Neuronal stem cell (in vitro differentiated cells): ENCODE measurements at regions not wholly inside any gene's neighbourhood (a gene's known extent, or its start where the extent isn't known, plus 50 kb on each side); places are given as distances from the start of the nearest gene placed in this dataset.

Source experiments
- DNase-seq: peaks from one replicate; pipeline ENCODE4 v3.0.0-alpha.2; 2013; ENCODE audit warnings: low spot score
- H2AFZ ChIP-seq: one replicate; pipeline ENCODE4 v1.6.1; 2013; ENCODE audit warnings: mild to moderate bottlenecking, low read length, inconsistent platforms
- H2AK5ac ChIP-seq: 2 replicates; pipeline ENCODE4 v1.6.1; 2013; ENCODE audit warnings: low read depth, mild to moderate bottlenecking, inconsistent platforms, low read length, moderate library complexity, mixed read lengths
- H2BK120ac ChIP-seq: 2 replicates; pipeline ENCODE4 v1.6.1; 2013; ENCODE audit warnings: low read depth, mild to moderate bottlenecking, inconsistent platforms, low read length, moderate library complexity, mixed read lengths
- H2BK12ac ChIP-seq: one replicate; pipeline ENCODE4 v1.6.1; 2013; ENCODE audit warnings: low read length, inconsistent platforms
- H2BK15ac ChIP-seq: 2 replicates; pipeline ENCODE4 v1.6.1; 2013; ENCODE audit warnings: mild to moderate bottlenecking, low read length, inconsistent platforms, mixed read lengths
- H2BK5ac ChIP-seq: one replicate; pipeline ENCODE4 v1.6.1; 2013; ENCODE audit warnings: inconsistent platforms, mild to moderate bottlenecking, low read length, moderate library complexity
- H3K14ac ChIP-seq: one replicate; pipeline ENCODE4 v1.6.1; 2013; ENCODE audit warnings: low read length, inconsistent platforms
- H3K18ac ChIP-seq: 2 replicates; pipeline ENCODE4 v1.6.1; 2013; ENCODE audit warnings: low read length, inconsistent platforms
- H3K23ac ChIP-seq: 2 replicates; pipeline ENCODE4 v1.6.1; 2013; ENCODE audit warnings: low read depth, mild to moderate bottlenecking, mixed read lengths, low read length, inconsistent platforms; ENCODE audit not compliant: poor library complexity
- H3K27ac ChIP-seq: replicated peaks from 3 replicates; pipeline ENCODE4 v1.5.1; 2013; ENCODE audit warnings: low read length, inconsistent platforms
- H3K27me3 ChIP-seq, 3 experiments: 2 replicates each; pipeline ENCODE4 v1.6.1; 2013; ENCODE audit warnings: low read length in 3 of 3, mild to moderate bottlenecking in 2 of 3, inconsistent platforms in 1 of 3, low read depth in 1 of 3, mixed read lengths in 1 of 3, moderate library complexity in 1 of 3; ENCODE audit not compliant: control insufficient read depth in 3 of 3, insufficient read depth in 3 of 3
- H3K36me3 ChIP-seq, 2 donors: replicated peaks in 1 of 2; 2 replicates each; pipeline ENCODE4 v1.6.1; 2013; ENCODE audit warnings: low read length in 2 of 2; ENCODE audit not compliant: control insufficient read depth in 2 of 2, insufficient read depth in 2 of 2
- H3K4ac ChIP-seq: 2 replicates; pipeline ENCODE4 v1.6.1; 2013; ENCODE audit warnings: inconsistent platforms, mild to moderate bottlenecking, low read length, moderate library complexity
- H3K4me1 ChIP-seq, 2 donors: 1 replicate in 1 of 2; 2 replicates in 1 of 2; pipeline ENCODE4 v1.6.1; 2013; ENCODE audit warnings: low read length in 2 of 2, low read depth in 1 of 2; ENCODE audit not compliant: control insufficient read depth in 2 of 2, insufficient read depth in 1 of 2
- H3K4me2 ChIP-seq: one replicate; pipeline ENCODE4 v1.6.1; 2013; ENCODE audit warnings: mild to moderate bottlenecking, low read length, inconsistent platforms; ENCODE audit not compliant: insufficient read depth, poor library complexity, severe bottlenecking
- H3K4me3 ChIP-seq, 2 donors: 2 replicates each; pipeline ENCODE4 v1.5.1; 2013; ENCODE audit warnings: low read length in 2 of 2, mild to moderate bottlenecking in 2 of 2, inconsistent platforms in 1 of 2, moderate library complexity in 1 of 2
- H3K79me1 ChIP-seq: one replicate; pipeline ENCODE4 v1.6.1; 2013; ENCODE audit warnings: low read depth, mild to moderate bottlenecking, inconsistent platforms, low read length, moderate library complexity
- H3K9ac ChIP-seq: one replicate; pipeline ENCODE4 v1.6.1; 2013; ENCODE audit warnings: mild to moderate bottlenecking, low read depth, low read length, inconsistent platforms; ENCODE audit not compliant: poor library complexity
- H3K9me3 ChIP-seq, 2 donors: replicated peaks in 1 of 2; 2 replicates each; pipeline versions ENCODE3 to v1.6.1; 2013; ENCODE audit warnings: low read length in 2 of 2, mild to moderate bottlenecking in 2 of 2, inconsistent platforms in 1 of 2, low read depth in 1 of 2, mixed read lengths in 1 of 2, moderate library complexity in 1 of 2; ENCODE audit not compliant: control insufficient read depth in 2 of 2, insufficient read depth in 1 of 2
- H4K8ac ChIP-seq: one replicate; pipeline ENCODE4 v1.6.1; 2013; ENCODE audit warnings: low read depth, mild to moderate bottlenecking, inconsistent platforms, low read length, moderate library complexity
- H4K91ac ChIP-seq: one replicate; pipeline ENCODE4 v1.6.1; 2013; ENCODE audit warnings: low read length, low read depth, mild to moderate bottlenecking, inconsistent platforms; ENCODE audit not compliant: poor library complexity
- WGBS, 2 donors: extraction: QIAGEN DNeasy Blood & Tissue Kit; methylation state at CpG; one replicate each; pipeline ENCODE4 v1.1.7; 2013; ENCODE audit warnings: missing lambda C conversion rate in 2 of 2, mixed read lengths in 1 of 2; ENCODE audit not compliant: insufficient read length in 2 of 2, insufficient replicate concordance in 1 of 2; ENCODE audit errors: extremely low coverage in 2 of 2; 5-methylcytosine and 5-hydroxymethylcytosine counted together

- Histone ChIP-seq H3K36me3 (no peaks in the 10 kb centered on the region), H3K14ac (no peak overlapping the region), H3K9me3 (peaks cover 0 to 5% of the 10 kb centered on the region in 2 donors), H3K27me3 (no peaks in the 10 kb centered on the region), H2AFZ (no peak overlapping the region), H3K23ac (no peak overlapping the region), H3K27ac (no peak overlapping the region), H4K8ac (no peak overlapping the region), H3K79me1 (no peaks in the 10 kb centered on the region), H2AK5ac (no peak overlapping the region), H3K4me3 (no peak overlapping the region), H3K4me1 (no peaks in the 10 kb centered on the region), H2BK120ac (no peak overlapping the region), H3K4me2 (no peak overlapping the region), H2BK12ac (no peak overlapping the region), H2BK5ac (no peak overlapping the region), H3K9ac (no peak overlapping the region), H4K91ac (no peak overlapping the region), H3K18ac (no peak overlapping the region), H3K4ac (no peak overlapping the region), H2BK15ac (no peak overlapping the region)
- no peak for DNase-seq
- no CpG with 5 or more reads among the region's 12 CpGs for WGBS, 2 donors
Measured at GRCh38 chr17:70813355-70813930, 644.1 kb downstream of the KCNJ2 start.

GRCh38 chr17:70819183-70819582 is 649.9 kb downstream of the KCNJ2 start:
- Histone ChIP-seq H3K79me1 (no peaks in the 10 kb centered on the region), H3K9me3 (peaks cover 0 to 5% of the 10 kb centered on the region in 2 donors), H3K18ac (no peak overlapping the region), H2BK120ac (no peak overlapping the region), H2BK12ac (no peak overlapping the region), H3K23ac (no peak overlapping the region), H3K4me1 (no peaks in the 10 kb centered on the region), H3K9ac (no peak overlapping the region), H3K4me2 (no peak overlapping the region), H3K27me3 (no peaks in the 10 kb centered on the region), H2AFZ (no peak overlapping the region), H2AK5ac (no peak overlapping the region), H3K27ac (no peak overlapping the region), H2BK15ac (no peak overlapping the region), H4K8ac (no peak overlapping the region), H4K91ac (no peak overlapping the region), H3K14ac (no peak overlapping the region), H3K36me3 (no peaks in the 10 kb centered on the region), H3K4ac (no peak overlapping the region), H2BK5ac (no peak overlapping the region), H3K4me3 (no peak overlapping the region)
- no peak for DNase-seq
- WGBS, 2 donors = no CpG with 5 or more reads among the region's 2 CpGs

GRCh38 chr17:70820276-70820675 is 650.9 kb downstream of the KCNJ2 start:
- H2BK120ac ChIP-seq = no peak overlapping the region
- no peak overlapping the region for H2BK12ac ChIP-seq
- H3K18ac ChIP-seq = no peak overlapping the region
- H3K9ac ChIP-seq = no peak overlapping the region
- no peaks in the 10 kb centered on the region for H3K79me1 ChIP-seq
- no peak overlapping the region for H3K27ac ChIP-seq
- H3K4ac ChIP-seq = no peak overlapping the region
- H2BK15ac ChIP-seq = no peak overlapping the region
- H3K27me3 ChIP-seq = no peaks in the 10 kb centered on the region
- no peak for DNase-seq
- no peak overlapping the region for H3K4me3 ChIP-seq
- no peak overlapping the region for H3K4me2 ChIP-seq
- H2AK5ac ChIP-seq = no peak overlapping the region
- WGBS, 2 donors = no CpG with 5 or more reads among the region's 6 CpGs
- no peak overlapping the region for H4K91ac ChIP-seq
- H3K4me1 ChIP-seq = no peaks in the 10 kb centered on the region
- H3K14ac ChIP-seq = no peak overlapping the region
- H2AFZ ChIP-seq = no peak overlapping the region
- no peak overlapping the region for H4K8ac ChIP-seq
- H3K36me3 ChIP-seq = no peaks in the 10 kb centered on the region
- no peak overlapping the region for H3K23ac ChIP-seq
- no peak overlapping the region for H2BK5ac ChIP-seq
- peaks cover 0 to 5% of the 10 kb centered on the region in 2 donors for H3K9me3 ChIP-seq

GRCh38 chr17:70825321-70826125 is 656.2 kb downstream of the KCNJ2 start:
- Histone ChIP-seq H2BK12ac (no peak overlapping the region), H3K79me1 (no peaks in the 10 kb centered on the region), H4K91ac (no peak overlapping the region), H3K9me3 (no peaks in the 10 kb centered on the region), H4K8ac (no peak overlapping the region), H3K4me3 (no peak overlapping the region), H3K36me3 (no peaks in the 10 kb centered on the region), H3K4me1 (no peaks in the 10 kb centered on the region), H3K27ac (no peak overlapping the region), H2BK15ac (no peak overlapping the region), H3K4me2 (no peak overlapping the region), H2AFZ (peak overlapping the region; percentile 36), H2BK5ac (no peak overlapping the region), H3K14ac (no peak overlapping the region), H3K4ac (no peak overlapping the region), H3K18ac (no peak overlapping the region), H2BK120ac (no peak overlapping the region), H3K9ac (no peak overlapping the region), H3K27me3 (no peaks in the 10 kb centered on the region), H2AK5ac (no peak overlapping the region), H3K23ac (no peak overlapping the region)
- no peak for DNase-seq
- WGBS, 2 donors = no CpG with 5 or more reads among the region's 2 CpGs
